ENCODE measurements at regions not wholly inside any gene's neighbourhood (a gene's known extent, or its start where the extent isn't known, plus 50 kb on each side); places are given as distances from the start of the nearest gene placed in this dataset.

DNA sequence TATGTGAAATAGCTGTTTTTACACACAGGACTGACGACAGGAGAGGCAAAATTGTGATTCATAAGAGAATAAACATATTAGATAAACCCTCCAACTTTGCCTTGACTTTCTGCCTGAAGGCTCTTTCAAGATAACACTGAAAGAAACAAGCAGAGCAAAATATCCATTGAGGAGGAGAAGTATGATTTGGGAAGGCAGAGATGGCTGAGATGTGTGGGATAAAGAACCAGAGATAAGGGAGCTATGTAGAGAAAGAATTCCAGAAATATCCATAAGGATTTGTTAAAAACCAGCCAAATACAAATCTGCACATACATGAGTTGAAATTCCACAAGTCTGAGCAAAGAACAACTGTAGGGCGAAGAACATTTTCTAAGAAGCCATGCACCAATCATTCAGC, 1064.7 kb downstream of the PLA2G4A start:
- no peak for TF ChIP-seq CTCF (IDR thresholded peaks at IDR 0.05; ENCODE audit: insufficient read depth, missing control alignments)
- FAIRE-seq (no peak), DNase-seq (ENCODE audit: insufficient read length, low spot score) (no peak)

- TF ChIP-seq CTCF (IDR thresholded peaks at IDR 0.05; ENCODE audit: insufficient read depth, missing control alignments): no peak
- DNase-seq (ENCODE audit: insufficient read length, low spot score): no peak
- no peak for FAIRE-seq
These were observed 1065.6 kb downstream of the PLA2G4A start for GRCh38 chr1:187894349-187894748.

GRCh38 chr1:187903223-187903622, 1074.5 kb downstream of the PLA2G4A start:
- TF ChIP-seq CTCF (IDR thresholded peaks at IDR 0.05; ENCODE audit: insufficient read depth, missing control alignments): no peak
- DNase-seq (ENCODE audit: insufficient read length, low spot score): no peak
- peak; percentile 29 for FAIRE-seq

DNA sequence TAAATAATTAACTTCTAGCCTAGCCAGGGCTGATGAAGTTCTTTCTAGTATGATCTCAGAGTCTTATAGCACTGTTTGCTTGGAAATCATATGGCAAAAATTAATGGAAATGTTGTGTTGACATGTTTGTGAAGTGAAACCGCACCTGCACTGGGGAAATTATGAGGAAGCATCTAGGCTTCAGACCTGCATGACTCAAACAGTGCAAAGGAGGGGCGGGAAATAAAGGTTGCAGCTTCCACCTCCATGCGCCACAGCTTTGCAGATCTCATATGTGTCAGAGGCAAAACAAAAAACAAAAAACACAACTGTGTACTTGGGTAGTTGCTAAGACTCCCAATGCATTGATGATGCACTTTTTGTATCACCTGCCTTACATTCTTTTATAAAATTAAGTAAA, 1080.6 kb downstream of the PLA2G4A start:
- TF ChIP-seq CTCF (IDR thresholded peaks at IDR 0.05; ENCODE audit: insufficient read depth, missing control alignments): no peak
- FAIRE-seq (peak; percentile 80), DNase-seq (ENCODE audit: insufficient read length, low spot score) (no peak)

GRCh38 chr1:187911820-187912219, 1083.1 kb downstream of the PLA2G4A start:
- DNase-seq (ENCODE audit: insufficient read length, low spot score) (no peak), FAIRE-seq (peak; percentile 51)
- TF ChIP-seq CTCF (IDR thresholded peaks at IDR 0.05; ENCODE audit: insufficient read depth, missing control alignments): no peak

GRCh38 chr1:187920976-187921375, 1092.2 kb downstream of the PLA2G4A start:
- TF ChIP-seq CTCF (IDR thresholded peaks at IDR 0.05; ENCODE audit: insufficient read depth, missing control alignments): no peak
- DNase-seq (ENCODE audit: insufficient read length, low spot score) (no peak), FAIRE-seq (no peak)

DNA sequence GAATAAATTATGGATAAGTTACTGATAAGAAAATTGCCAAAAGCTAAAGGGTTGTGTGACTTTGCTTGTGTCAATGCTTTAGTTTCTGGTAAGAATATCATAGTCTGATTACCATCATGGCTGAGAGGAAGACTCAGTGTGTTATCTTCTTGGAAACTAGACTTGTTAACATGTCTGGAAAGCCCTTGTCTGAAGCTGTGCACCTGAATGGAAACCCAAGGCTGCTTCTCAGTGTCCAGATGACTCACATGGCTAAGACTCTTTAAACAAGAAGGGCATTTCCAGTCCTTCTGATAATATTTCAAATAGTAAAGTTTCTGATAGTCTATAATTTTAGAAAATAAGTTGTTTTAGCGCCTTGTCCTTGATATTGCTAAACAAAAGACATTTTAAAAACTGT, 1092.7 kb downstream of the PLA2G4A start:
- no peak for TF ChIP-seq CTCF (IDR thresholded peaks at IDR 0.05; ENCODE audit: insufficient read depth, missing control alignments)
- no peak for DNase-seq (ENCODE audit: insufficient read length, low spot score)
- peak; percentile 77 for FAIRE-seq

Measured in D721Med (cell line).